HFFc6 (cell line): ENCODE measurements at regions not wholly inside any gene's neighbourhood (a gene's known extent, or its start where the extent isn't known, plus 50 kb on each side); places are given as distances from the start of the nearest gene placed in this dataset.

Experiments used
- DNase-seq: peaks from one replicate; pipeline ENCODE4 v3.0.0-alpha.2; 2018
- H3K27ac Mint-ChIP-seq: 2 replicates; pipeline ENCODE4 v1.8.0; 2020; ENCODE audit warnings: mild to moderate bottlenecking, mixed read lengths
- H3K27me3 Mint-ChIP-seq: 2 replicates; pipeline ENCODE4 v1.8.0; 2021; ENCODE audit warnings: mild to moderate bottlenecking, moderate library complexity, mixed read lengths; ENCODE audit not compliant: insufficient read depth
- H3K36me3 Mint-ChIP-seq: 2 replicates; pipeline ENCODE4 v1.8.0; 2021; ENCODE audit warnings: low read depth, mixed read lengths
- H3K4me1 Mint-ChIP-seq: 2 replicates; pipeline ENCODE4 v1.8.0; 2020; ENCODE audit warnings: low read depth, mixed read lengths
- H3K4me3 Mint-ChIP-seq: 2 replicates; pipeline ENCODE4 v1.8.0; 2020; ENCODE audit warnings: mild to moderate bottlenecking, moderate library complexity, mixed read lengths
- H3K9me3 Mint-ChIP-seq: 2 replicates; pipeline ENCODE4 v1.8.0; 2020; ENCODE audit warnings: mild to moderate bottlenecking, mixed read lengths
- CTCF ChIP-seq: fragments of 200-600 bp; sonication (generic); IDR thresholded peaks from 2 replicates; pipeline ENCODE4 v1.5.0; 2021; ENCODE audit warnings: antibody characterized with exemption, mild to moderate bottlenecking

- peaks cover 20% of the 10 kb centered on the region for H3K9me3 Mint-ChIP-seq
- TF ChIP-seq CTCF: no peak
- no peaks in the 10 kb centered on the region for H3K4me1 Mint-ChIP-seq
- H3K27me3 Mint-ChIP-seq: no peaks in the 10 kb centered on the region; the same call in 1 of the 2 replicates
- H3K36me3 Mint-ChIP-seq: no peaks in the 10 kb centered on the region
- H3K4me3 Mint-ChIP-seq: no peak overlapping the region
- H3K27ac Mint-ChIP-seq: no peak overlapping the region
- no peak for DNase-seq
Observed at GRCh38 chr10:80739963-80740715, 202.4 kb downstream of the SH2D4B start.

GRCh38 chr10:80741278-80741677, 203.6 kb downstream of the SH2D4B start:
- DNase-seq: no peak
- Mint-ChIP-seq H3K9me3 (peaks cover 20% of the 10 kb centered on the region), H3K36me3 (no peaks in the 10 kb centered on the region), H3K27ac (no peak overlapping the region), H3K27me3 (no peaks in the 10 kb centered on the region; the same call in 1 of the 2 replicates), H3K4me1 (no peaks in the 10 kb centered on the region), H3K4me3 (no peak overlapping the region)
- TF ChIP-seq CTCF: no peak

- no peak overlapping the region for H3K27ac Mint-ChIP-seq
- H3K9me3 Mint-ChIP-seq: peaks cover 30% of the 10 kb centered on the region
- no peak for TF ChIP-seq CTCF
- no peak for DNase-seq
- H3K27me3 Mint-ChIP-seq: no peaks in the 10 kb centered on the region
- H3K4me3 Mint-ChIP-seq: no peak overlapping the region
- peaks cover 5% of the 10 kb centered on the region; the same call in 1 of the 2 replicates for H3K36me3 Mint-ChIP-seq
- H3K4me1 Mint-ChIP-seq: no peaks in the 10 kb centered on the region
Observed at GRCh38 chr10:80750268-80750667, 212.6 kb downstream of the SH2D4B start.

GRCh38 chr10:80751940-80752339, 214.2 kb downstream of the SH2D4B start:
- no peak for TF ChIP-seq CTCF
- Mint-ChIP-seq H3K36me3 (peaks cover 5% of the 10 kb centered on the region; the same call in 1 of the 2 replicates), H3K9me3 (peaks cover 30% of the 10 kb centered on the region), H3K27me3 (no peaks in the 10 kb centered on the region; the same call in 1 of the 2 replicates), H3K27ac (no peak overlapping the region), H3K4me1 (no peaks in the 10 kb centered on the region), H3K4me3 (no peak overlapping the region)
- DNase-seq: no peak

- Mint-ChIP-seq H3K27me3 (no peaks in the 10 kb centered on the region; the same call in 1 of the 2 replicates), H3K27ac (no peak overlapping the region), H3K36me3 (peaks cover 5% of the 10 kb centered on the region; the same call in 1 of the 2 replicates), H3K4me3 (no peak overlapping the region), H3K9me3 (peaks cover 27% of the 10 kb centered on the region), H3K4me1 (no peaks in the 10 kb centered on the region)
- TF ChIP-seq CTCF: no peak
- DNase-seq: no peak
Observed at GRCh38 chr10:80753612-80754011, 215.9 kb downstream of the SH2D4B start.
